GM23338 (cell line): ENCODE measurements at regions not wholly inside any gene's neighbourhood (a gene's known extent, or its start where the extent isn't known, plus 50 kb on each side); places are given as distances from the start of the nearest gene placed in this dataset.

ENCODE experiments used
- CREB1 ChIP-seq: fragments of 250-450 bp; sonication (Bioruptor Pico); IDR thresholded peaks from 2 replicates; pipeline ENCODE4 v1.5.0; 2020; ENCODE audit warnings: low read depth, mild to moderate bottlenecking, moderate library complexity
- CTCF ChIP-seq, 2 experiments: fragments of 200-600 bp in 1 of 2; sonication (generic) in 1 of 2; conservative IDR thresholded peaks; 2 replicates each; pipeline versions ENCODE4 v1.5.1 to v1.6.1; 2016 to 2017; ENCODE audit warnings: antibody characterized with exemption in 2 of 2, low read depth in 2 of 2, mild to moderate bottlenecking in 2 of 2, moderate library complexity in 1 of 2
- EZH2 ChIP-seq: fragments of 200-600 bp; sonication (generic); IDR thresholded peaks from one replicate; pipeline ENCODE4 v1.8.0; 2017; ENCODE audit warnings: antibody characterized with exemption, mild to moderate bottlenecking, low read depth; ENCODE audit not compliant: unreplicated experiment
- EZH2phosphoT487 ChIP-seq: fragments of 200-600 bp; sonication (generic); IDR thresholded peaks from one replicate; pipeline ENCODE4 v1.8.1; 2018; ENCODE audit warnings: antibody characterized with exemption; ENCODE audit not compliant: unreplicated experiment
- JUNB ChIP-seq: IDR thresholded peaks from one replicate; pipeline ENCODE4 v1.6.1; 2016; ENCODE audit warnings: antibody characterized with exemption; ENCODE audit not compliant: unreplicated experiment
- NANOG ChIP-seq: IDR thresholded peaks from 2 replicates; pipeline ENCODE4 v1.6.1; 2016; ENCODE audit warnings: antibody characterized with exemption, borderline replicate concordance
- POLR2AphosphoS5 ChIP-seq: IDR thresholded peaks from 2 replicates; pipeline ENCODE4 v1.6.1; 2016; ENCODE audit warnings: antibody characterized with exemption, low read depth
- REST ChIP-seq: IDR thresholded peaks from one replicate; pipeline ENCODE4 v1.6.1; 2018; ENCODE audit warnings: antibody characterized with exemption; ENCODE audit not compliant: unreplicated experiment
- ZNF114 ChIP-seq: fragments of 250-450 bp; sonication (Bioruptor Pico); IDR thresholded peaks from 2 replicates; pipeline ENCODE4 v1.5.0; 2020; ENCODE audit warnings: mild to moderate bottlenecking, moderate library complexity

- TF ChIP-seq EZH2 (no peak), REST (no peak), CTCF (conservative IDR thresholded peaks at IDR 0.05; ENCODE audit: low read depth in 2 of 2) (no peak), JUNB (no peak), POLR2AphosphoS5 (no peak), ZNF114 (no peak), CREB1 (CRISPR knock-in tag) (no peak), EZH2phosphoT487 (no peak), NANOG (no peak)
These were observed 663.3 kb upstream of the HS6ST1 start for GRCh38 chr2:128982001-128982400.
